IMR-90 (cell line): ENCODE measurements at regions not wholly inside any gene's neighbourhood (a gene's known extent, or its start where the extent isn't known, plus 50 kb on each side); places are given as distances from the start of the nearest gene placed in this dataset.

Experiments
- ATAC-seq: fragments of 200-7000 bp; cut with Tn5 transposase; 2 replicates; pipeline ENCODE4 v1.9.1; 2020; ENCODE audit warnings: low read depth, mild to moderate bottlenecking, moderate library complexity
- BruUV-seq: library from RNA; stranded (reverse); fragments of 400-500 nt; replicated peaks from 2 replicates; lab custom pipeline; 2021; lab: Mats Ljungman, UMichigan
- CTCF ChIA-PET: fragments of 300-600 bp; formaldehyde crosslinking; extraction: SDS; loops from one replicate; lab custom pipeline; 2021; ENCODE audit warnings: antibody characterized with exemption; lab: Yijun Ruan, JAX
- POLR2A ChIA-PET: fragments of 300-600 bp; sonication (Branson Sonifier 250); formaldehyde crosslinking; loops from one replicate; lab custom pipeline; 2022; ENCODE audit warnings: antibody characterized with exemption; ENCODE audit not compliant: unreplicated experiment; lab: Charles Lee
- DNase-seq: peaks from one replicate; pipeline ENCODE4 v3.0.0; 2013
- H2AFZ ChIP-seq: replicated peaks from 2 replicates; pipeline ENCODE3; 2013; ENCODE audit warnings: low read length, mild to moderate bottlenecking; ENCODE audit not compliant: poor library complexity
- H2AK5ac ChIP-seq: 2 replicates; pipeline ENCODE4 v1.6.1; 2013; ENCODE audit warnings: low read depth, low read length, inconsistent platforms
- H2AK9ac ChIP-seq: replicated peaks from 2 replicates; pipeline ENCODE3; 2013; ENCODE audit warnings: mild to moderate bottlenecking, low read depth, low read length, moderate library complexity; ENCODE audit not compliant: poor library complexity
- H2BK120ac ChIP-seq: 2 replicates; pipeline ENCODE4 v1.6.1; 2013; ENCODE audit warnings: low read depth, low read length, inconsistent platforms
- H2BK15ac ChIP-seq: 3 replicates; pipeline ENCODE4 v1.6.1; 2013; ENCODE audit warnings: low read depth, low read length, inconsistent platforms
- H2BK20ac ChIP-seq: 2 replicates; pipeline ENCODE4 v1.6.1; 2013; ENCODE audit warnings: low read depth, mild to moderate bottlenecking, inconsistent platforms, low read length, moderate library complexity
- H2BK5ac ChIP-seq: 2 replicates; pipeline ENCODE4 v1.6.1; 2013; ENCODE audit warnings: mild to moderate bottlenecking, low read depth, low read length, inconsistent platforms; ENCODE audit not compliant: poor library complexity, severe bottlenecking
- H3K14ac ChIP-seq: replicated peaks from 2 replicates; pipeline ENCODE4 v1.6.1; 2013; ENCODE audit warnings: low read depth, low read length, inconsistent platforms
- H3K18ac ChIP-seq: 2 replicates; pipeline ENCODE4 v1.6.1; 2013; ENCODE audit warnings: low read depth, low read length, control low read depth
- H3K23ac ChIP-seq: 2 replicates; pipeline ENCODE4 v1.6.1; 2013; ENCODE audit warnings: low read depth, low read length, inconsistent platforms
- H3K27ac ChIP-seq: 2 replicates; pipeline ENCODE4 v1.5.1; 2013; ENCODE audit warnings: mild to moderate bottlenecking, control low read depth, low read length; ENCODE audit not compliant: insufficient read depth
- H3K27me3 ChIP-seq: 2 replicates; pipeline ENCODE4 v1.6.1; 2013; ENCODE audit warnings: low read length; ENCODE audit not compliant: control insufficient read depth, insufficient read depth
- H3K36me3 ChIP-seq: 2 replicates; pipeline ENCODE4 v1.6.1; 2013; ENCODE audit warnings: low read length, mixed read lengths; ENCODE audit not compliant: control insufficient read depth, insufficient read depth
- H3K4ac ChIP-seq: 2 replicates; pipeline ENCODE4 v1.6.1; 2013; ENCODE audit warnings: low read depth, low read length, inconsistent platforms
- H3K4me1 ChIP-seq: 2 replicates; pipeline ENCODE4 v1.6.1; 2013; ENCODE audit warnings: low read length, mixed read lengths; ENCODE audit not compliant: control insufficient read depth, insufficient read depth
- H3K4me2 ChIP-seq: 2 replicates; pipeline ENCODE4 v1.6.1; 2013; ENCODE audit warnings: low read depth, mild to moderate bottlenecking, control low read depth, low read length, moderate library complexity
- H3K4me3 ChIP-seq: 2 replicates; pipeline ENCODE4 v1.5.1; 2013; ENCODE audit warnings: low read depth, mild to moderate bottlenecking, control low read depth, low read length, moderate library complexity; ENCODE audit not compliant: insufficient read depth
- H3K56ac ChIP-seq: 2 replicates; pipeline ENCODE4 v1.6.1; 2013; ENCODE audit warnings: low read length, inconsistent platforms; ENCODE audit not compliant: insufficient read depth; ENCODE audit errors: extremely low read depth
- H3K79me1 ChIP-seq, 2 experiments: 2 replicates each; pipeline ENCODE4 v1.6.1; 2013; ENCODE audit warnings: low read length in 2 of 2, inconsistent platforms in 1 of 2, low read depth in 1 of 2
- H3K9ac ChIP-seq: 2 replicates; pipeline ENCODE4 v1.6.1; 2013; ENCODE audit warnings: low read depth, low read length, control low read depth
- H3K9me1 ChIP-seq: 2 replicates; pipeline ENCODE4 v1.6.1; 2013; ENCODE audit warnings: low read length, inconsistent platforms; ENCODE audit not compliant: insufficient read depth
- H3K9me3 ChIP-seq: 2 replicates; pipeline ENCODE4 v1.6.1; 2013; ENCODE audit warnings: low read length; ENCODE audit not compliant: control insufficient read depth, insufficient read depth
- H4K20me1 ChIP-seq: 2 replicates; pipeline ENCODE4 v1.6.1; 2013; ENCODE audit warnings: low read length, inconsistent platforms; ENCODE audit not compliant: insufficient read depth
- H4K5ac ChIP-seq: 2 replicates; pipeline ENCODE4 v1.6.1; 2013; ENCODE audit warnings: mild to moderate bottlenecking, low read depth, low read length, control low read depth
- H4K8ac ChIP-seq, 2 experiments: 2 replicates each; pipeline ENCODE4 v1.6.1; 2013; ENCODE audit warnings: low read depth in 2 of 2, low read length in 2 of 2, control low read depth in 1 of 2, inconsistent platforms in 1 of 2
- H4K91ac ChIP-seq: 2 replicates; pipeline ENCODE4 v1.6.1; 2013; ENCODE audit warnings: low read depth, low read length, inconsistent platforms; ENCODE audit not compliant: insufficient read depth
- BHLHE40 ChIP-seq: fragments of 150-350 bp; IDR thresholded peaks from 2 replicates; pipeline ENCODE4 v1.6.1; 2016; ENCODE audit warnings: mild to moderate bottlenecking, low read depth, low read length
- CEBPB ChIP-seq: IDR thresholded peaks from 2 replicates; pipeline ENCODE4 v1.6.1; 2012; ENCODE audit warnings: low read depth, low read length, improper control_type of control experiment
- CHD1 ChIP-seq: IDR thresholded peaks from 2 replicates; pipeline ENCODE4 v1.6.1; 2012; ENCODE audit warnings: low read depth, low read length, improper control_type of control experiment
- FOS ChIP-seq: fragments of 150-350 bp; IDR thresholded peaks from 2 replicates; pipeline ENCODE4 v1.6.1; 2016; ENCODE audit warnings: low read depth, low read length
- MAFK ChIP-seq: IDR thresholded peaks from 2 replicates; pipeline ENCODE4 v1.6.1; 2012; ENCODE audit warnings: low read depth, low read length, improper control_type of control experiment
- MAZ ChIP-seq: IDR thresholded peaks from 2 replicates; pipeline ENCODE4 v1.6.1; 2012; ENCODE audit warnings: low read depth, mild to moderate bottlenecking, low read length, improper control_type of control experiment, moderate library complexity, borderline replicate concordance
- MXI1 ChIP-seq: IDR thresholded peaks from 2 replicates; pipeline ENCODE4 v1.6.1; 2012; ENCODE audit warnings: low read depth, mild to moderate bottlenecking, low read length, moderate library complexity, borderline replicate concordance
- NFE2L2 ChIP-seq: fragments of 150-350 bp; IDR thresholded peaks from 2 replicates; pipeline ENCODE4 v1.6.1; 2016; ENCODE audit warnings: low read depth, mild to moderate bottlenecking, low read length
- RAD21 ChIP-seq: IDR thresholded peaks from 2 replicates; pipeline ENCODE4 v1.6.1; 2012; ENCODE audit warnings: low read length, improper control_type of control experiment
- RCOR1 ChIP-seq: IDR thresholded peaks from 2 replicates; pipeline ENCODE4 v1.6.1; 2012; ENCODE audit warnings: mild to moderate bottlenecking, low read length, improper control_type of control experiment; ENCODE audit not compliant: insufficient replicate concordance
- SMC3 ChIP-seq: fragments of 150-350 bp; IDR thresholded peaks from 2 replicates; pipeline ENCODE4 v1.6.1; 2016; ENCODE audit warnings: low read depth, mild to moderate bottlenecking, antibody characterized with exemption, low read length, moderate library complexity
- WGBS, 2 experiments: methylation state at CpG; one replicate each; pipeline versions ENCODE4 v1.1.5 to v1.1.7; 2013; ENCODE audit warnings: missing lambda C conversion rate in 2 of 2; ENCODE audit not compliant: insufficient read length in 1 of 2; ENCODE audit errors: extremely low coverage in 2 of 2; 5-methylcytosine and 5-hydroxymethylcytosine counted together
- dilution Hi-C: fragments of 300-500 bp; cut with HindIII; formaldehyde crosslinking; loops from one replicate; pipeline ENCODE4 v1.14.3; 2018; ENCODE audit warnings: low sequenced_read_pairs; ENCODE audit not compliant: unreplicated experiment
- in situ Hi-C: fragments of 300-500 bp; cut with MboI; formaldehyde crosslinking; loops from 3 replicates; pipeline ENCODE4 v1.14.3; 2019; ENCODE audit warnings: low sequenced_read_pairs, inconsistent platforms, mixed read lengths
- intact Hi-C: fragments of 100-400 bp; cut with micrococcal nuclease; formaldehyde crosslinking; loops from 2 replicates; pipeline ENCODE4 v1.10.0; 2022
- TF ChIP-seq, protein P1 (sequence below): fragments of 150-350 bp; IDR thresholded peaks from 2 replicates; pipeline ENCODE4 v1.6.1; 2016; ENCODE audit warnings: low read depth, mild to moderate bottlenecking, low read length, moderate library complexity, borderline replicate concordance
- TF ChIP-seq, protein P2 (sequence below): fragments of 150-350 bp; IDR thresholded peaks from 2 replicates; pipeline ENCODE4 v1.6.1; 2017; ENCODE audit warnings: mild to moderate bottlenecking, antibody characterized with exemption, low read length, low read depth
- TF ChIP-seq, protein P3 (sequence below): conservative IDR thresholded peaks from 2 replicates; pipeline ENCODE4 v1.5.1; 2012; ENCODE audit warnings: mild to moderate bottlenecking, low read depth, low read length, improper control_type of control experiment

DNA sequence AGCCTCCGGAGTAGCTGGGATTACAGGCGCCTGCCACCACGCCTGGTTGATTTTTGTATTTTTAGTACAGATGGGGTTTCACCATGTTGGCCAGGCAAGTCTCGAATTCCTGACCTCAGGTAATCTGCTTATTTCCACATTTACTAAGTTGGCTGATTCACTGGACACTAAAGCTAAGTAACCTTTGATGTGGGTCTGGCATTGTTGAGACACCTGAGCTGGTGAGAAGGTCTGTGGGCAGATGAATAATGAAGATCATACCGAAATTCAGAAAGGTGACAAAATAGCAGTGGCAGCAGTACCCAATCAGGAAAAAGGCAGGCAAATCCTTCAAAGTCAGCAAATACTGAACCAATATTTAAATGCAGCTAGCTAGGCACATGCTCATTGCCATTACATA is 210.6 kb upstream of the ZNF608 start:
- ChIA-PET POLR2A (no interaction called here), CTCF (no interaction called here)
- Histone ChIP-seq H4K91ac (no peak overlapping the region), H4K5ac (no peak overlapping the region), H3K4me3 (no peak overlapping the region), H3K4me2 (no peak overlapping the region), H4K8ac (no peak overlapping the region), H3K4ac (no peak overlapping the region), H2AFZ (no peak overlapping the region), H3K23ac (no peak overlapping the region), H3K27me3 (no peaks in the 10 kb centered on the region), H3K36me3 (no peaks in the 10 kb centered on the region), H3K4me1 (no peaks in the 10 kb centered on the region), H2BK5ac (no peak overlapping the region), H3K18ac (no peak overlapping the region), H3K79me1 (no peaks in the 10 kb centered on the region), H3K9ac (no peak overlapping the region), H3K27ac (no peak overlapping the region), H4K20me1 (no peaks in the 10 kb centered on the region), H3K9me3 (no peaks in the 10 kb centered on the region), H3K56ac (no peak overlapping the region), H3K9me1 (no peaks in the 10 kb centered on the region), H2AK9ac (no peak overlapping the region), H2AK5ac (no peak overlapping the region), H2BK15ac (no peak overlapping the region), H3K14ac (no peak overlapping the region), H2BK20ac (no peak overlapping the region), H2BK120ac (no peak overlapping the region)
- no CpG with 5 or more reads among the region's 5 CpGs for WGBS, 2 experiments
- TF ChIP-seq RCOR1 = no peak
- TF ChIP-seq NFE2L2 = no peak
- TF ChIP-seq, protein P1, sequence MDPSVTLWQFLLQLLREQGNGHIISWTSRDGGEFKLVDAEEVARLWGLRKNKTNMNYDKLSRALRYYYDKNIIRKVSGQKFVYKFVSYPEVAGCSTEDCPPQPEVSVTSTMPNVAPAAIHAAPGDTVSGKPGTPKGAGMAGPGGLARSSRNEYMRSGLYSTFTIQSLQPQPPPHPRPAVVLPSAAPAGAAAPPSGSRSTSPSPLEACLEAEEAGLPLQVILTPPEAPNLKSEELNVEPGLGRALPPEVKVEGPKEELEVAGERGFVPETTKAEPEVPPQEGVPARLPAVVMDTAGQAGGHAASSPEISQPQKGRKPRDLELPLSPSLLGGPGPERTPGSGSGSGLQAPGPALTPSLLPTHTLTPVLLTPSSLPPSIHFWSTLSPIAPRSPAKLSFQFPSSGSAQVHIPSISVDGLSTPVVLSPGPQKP = no peak
- TF ChIP-seq FOS = no peak
- TF ChIP-seq MAFK = no peak
- no peak for TF ChIP-seq RAD21
- no peak for TF ChIP-seq MAZ
- no peak for TF ChIP-seq MXI1
- no peak for TF ChIP-seq CHD1
- no peak for TF ChIP-seq CEBPB
- TF ChIP-seq SMC3 = no peak
- TF ChIP-seq, protein P2, sequence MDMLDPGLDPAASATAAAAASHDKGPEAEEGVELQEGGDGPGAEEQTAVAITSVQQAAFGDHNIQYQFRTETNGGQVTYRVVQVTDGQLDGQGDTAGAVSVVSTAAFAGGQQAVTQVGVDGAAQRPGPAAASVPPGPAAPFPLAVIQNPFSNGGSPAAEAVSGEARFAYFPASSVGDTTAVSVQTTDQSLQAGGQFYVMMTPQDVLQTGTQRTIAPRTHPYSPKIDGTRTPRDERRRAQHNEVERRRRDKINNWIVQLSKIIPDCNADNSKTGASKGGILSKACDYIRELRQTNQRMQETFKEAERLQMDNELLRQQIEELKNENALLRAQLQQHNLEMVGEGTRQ = no peak
- TF ChIP-seq BHLHE40 = no peak
- TF ChIP-seq, protein P3, sequence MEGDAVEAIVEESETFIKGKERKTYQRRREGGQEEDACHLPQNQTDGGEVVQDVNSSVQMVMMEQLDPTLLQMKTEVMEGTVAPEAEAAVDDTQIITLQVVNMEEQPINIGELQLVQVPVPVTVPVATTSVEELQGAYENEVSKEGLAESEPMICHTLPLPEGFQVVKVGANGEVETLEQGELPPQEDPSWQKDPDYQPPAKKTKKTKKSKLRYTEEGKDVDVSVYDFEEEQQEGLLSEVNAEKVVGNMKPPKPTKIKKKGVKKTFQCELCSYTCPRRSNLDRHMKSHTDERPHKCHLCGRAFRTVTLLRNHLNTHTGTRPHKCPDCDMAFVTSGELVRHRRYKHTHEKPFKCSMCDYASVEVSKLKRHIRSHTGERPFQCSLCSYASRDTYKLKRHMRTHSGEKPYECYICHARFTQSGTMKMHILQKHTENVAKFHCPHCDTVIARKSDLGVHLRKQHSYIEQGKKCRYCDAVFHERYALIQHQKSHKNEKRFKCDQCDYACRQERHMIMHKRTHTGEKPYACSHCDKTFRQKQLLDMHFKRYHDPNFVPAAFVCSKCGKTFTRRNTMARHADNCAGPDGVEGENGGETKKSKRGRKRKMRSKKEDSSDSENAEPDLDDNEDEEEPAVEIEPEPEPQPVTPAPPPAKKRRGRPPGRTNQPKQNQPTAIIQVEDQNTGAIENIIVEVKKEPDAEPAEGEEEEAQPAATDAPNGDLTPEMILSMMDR = no peak
- DNase-seq = no peak
- BruUV-seq = no TSS peak
- intact Hi-C loops (no loop called here), in situ Hi-C loops (no loop called here), dilution Hi-C loops (no loop called here)
- ATAC-seq = no peak
